ENCODE measurements at regions not wholly inside any gene's neighbourhood (a gene's known extent, or its start where the extent isn't known, plus 50 kb on each side); places are given as distances from the start of the nearest gene placed in this dataset.
"Not testable (repeated sequence)": the region's sequence is repeated elsewhere in the genome, so short reads cannot be mapped to it uniquely, and the experiment has no call there.

- no peak for DNase-seq
Observed at GRCh38 chr6:72457738-72458137, 164.1 kb upstream of the KCNQ5 start.

GRCh38 chr6:72458521-72458920, 163.3 kb upstream of the KCNQ5 start:
- no peak for DNase-seq

GRCh38 chr6:72461144-72461543, 160.7 kb upstream of the KCNQ5 start:
- DNase-seq, result no peak

- no peak for DNase-seq
Observed at GRCh38 chr6:72464246-72464645, 157.6 kb upstream of the KCNQ5 start.

GRCh38 chr6:72464791-72465691, 156.8 kb upstream of the KCNQ5 start:
- no peak for DNase-seq

GRCh38 chr6:72466471-72466870, 155.4 kb upstream of the KCNQ5 start:
- no peak for DNase-seq

- no peak for DNase-seq
Observed at GRCh38 chr6:72466971-72467566, 154.8 kb upstream of the KCNQ5 start.

GRCh38 chr6:72469406-72469983, 152.4 kb upstream of the KCNQ5 start:
- not testable (repeated sequence) for DNase-seq

- no peak for DNase-seq
Observed at GRCh38 chr6:72476051-72476450, 145.8 kb upstream of the KCNQ5 start.

GRCh38 chr6:72476646-72477045, 145.2 kb upstream of the KCNQ5 start:
- no peak for DNase-seq

- no peak for DNase-seq
Observed at GRCh38 chr6:72495441-72495840, 126.4 kb upstream of the KCNQ5 start.

- DNase-seq, result no peak
Observed at GRCh38 chr6:72497186-72497585, 124.7 kb upstream of the KCNQ5 start.

GRCh38 chr6:72500669-72501068, 121.2 kb upstream of the KCNQ5 start:
- DNase-seq, result no peak

GRCh38 chr6:72504406-72504805, 117.5 kb upstream of the KCNQ5 start:
- no peak for DNase-seq

GRCh38 chr6:72505446-72505845, 116.4 kb upstream of the KCNQ5 start:
- no peak for DNase-seq

- DNase-seq, result no peak
Observed at GRCh38 chr6:72519871-72520270, 102.0 kb upstream of the KCNQ5 start.

- DNase-seq, result no peak
Observed at GRCh38 chr6:72521684-72522083, 100.2 kb upstream of the KCNQ5 start.

GRCh38 chr6:72522735-72523141, 99.1 kb upstream of the KCNQ5 start:
- no peak for DNase-seq

GRCh38 chr6:72524011-72524645, 97.7 kb upstream of the KCNQ5 start:
- DNase-seq, result no peak

- no peak for DNase-seq
Observed at GRCh38 chr6:72525821-72526510, 95.9 kb upstream of the KCNQ5 start.

GRCh38 chr6:72530152-72530551, 91.7 kb upstream of the KCNQ5 start:
- DNase-seq, result no peak

- no peak for DNase-seq
Observed at GRCh38 chr6:72530750-72531149, 91.1 kb upstream of the KCNQ5 start.

- DNase-seq, result no peak
Observed at GRCh38 chr6:72533606-72534005, 88.3 kb upstream of the KCNQ5 start.
